ENCODE measurements at regions not wholly inside any gene's neighbourhood (a gene's known extent, or its start where the extent isn't known, plus 50 kb on each side); places are given as distances from the start of the nearest gene placed in this dataset.

- no peak for DNase-seq (ENCODE audit: insufficient read length, low spot score, missing footprints)
Measured at GRCh38 chr19:28884786-28885476, 328.0 kb downstream of the UQCRFS1 start.

GRCh38 chr19:28883241-28883693 lies 329.7 kb downstream of the UQCRFS1 start:
- Histone ChIP-seq H3K79me2 (ENCODE audit: insufficient read depth, low read length) (no peaks in the 10 kb centered on the region), H3K4me1 (ENCODE audit: insufficient read depth, low read length) (no peaks in the 10 kb centered on the region), H2AFZ (ENCODE audit: low read length) (no peak overlapping the region), H4K20me1 (ENCODE audit: insufficient read depth, low read length) (no peaks in the 10 kb centered on the region), H3K27me3 (ENCODE audit: insufficient read depth, low read length) (no peaks in the 10 kb centered on the region), H3K9me3 (ENCODE audit: low read depth, low read length) (no peaks in the 10 kb centered on the region), H3K4me2 (ENCODE audit: insufficient read depth, low read length) (peak overlapping the region; percentile 57), H3K36me3 (ENCODE audit: insufficient read depth, low read length) (no peaks in the 10 kb centered on the region), H3K4me3 (ENCODE audit: insufficient read depth, low read length) (peak overlapping the region; percentile 28), H3K27ac (ENCODE audit: low read depth, low read length) (no peak overlapping the region)
- no peak for TF ChIP-seq CTCF (IDR thresholded peaks at IDR 0.05; ENCODE audit: extremely low read depth, low read depth, low read length)
- no peak for DNase-seq (ENCODE audit: insufficient read length, low spot score, missing footprints)

More at GRCh38 chr19:28884786-28885476, 328.0 kb downstream of the UQCRFS1 start:
- H3K4me3 ChIP-seq (ENCODE audit: insufficient read depth, low read length) = no peak overlapping the region
- no peak overlapping the region for H2AFZ ChIP-seq (ENCODE audit: low read length)
- no peaks in the 10 kb centered on the region for H3K4me1 ChIP-seq (ENCODE audit: insufficient read depth, low read length)
- no peaks in the 10 kb centered on the region for H3K27me3 ChIP-seq (ENCODE audit: insufficient read depth, low read length)
- H3K9me3 ChIP-seq (ENCODE audit: low read depth, low read length) = no peaks in the 10 kb centered on the region
- H3K27ac ChIP-seq (ENCODE audit: low read depth, low read length) = no peak overlapping the region
- no peaks in the 10 kb centered on the region for H3K79me2 ChIP-seq (ENCODE audit: insufficient read depth, low read length)
- no peak overlapping the region for H3K4me2 ChIP-seq (ENCODE audit: insufficient read depth, low read length)
- TF ChIP-seq CTCF (IDR thresholded peaks at IDR 0.05; ENCODE audit: extremely low read depth, low read depth, low read length) = no peak
- H3K36me3 ChIP-seq (ENCODE audit: insufficient read depth, low read length) = no peaks in the 10 kb centered on the region
- H4K20me1 ChIP-seq (ENCODE audit: insufficient read depth, low read length) = no peaks in the 10 kb centered on the region

- no peak overlapping the region for H2AFZ ChIP-seq (ENCODE audit: low read length)
- H3K4me2 ChIP-seq (ENCODE audit: insufficient read depth, low read length) = no peak overlapping the region
- no peaks in the 10 kb centered on the region for H3K9me3 ChIP-seq (ENCODE audit: low read depth, low read length)
- H3K4me3 ChIP-seq (ENCODE audit: insufficient read depth, low read length) = no peak overlapping the region
- no peak for DNase-seq (ENCODE audit: insufficient read length, low spot score, missing footprints)
- H3K27ac ChIP-seq (ENCODE audit: low read depth, low read length) = no peak overlapping the region
- no peaks in the 10 kb centered on the region for H3K4me1 ChIP-seq (ENCODE audit: insufficient read depth, low read length)
- H3K79me2 ChIP-seq (ENCODE audit: insufficient read depth, low read length) = no peaks in the 10 kb centered on the region
- no peaks in the 10 kb centered on the region for H3K27me3 ChIP-seq (ENCODE audit: insufficient read depth, low read length)
- no peak for TF ChIP-seq CTCF (IDR thresholded peaks at IDR 0.05; ENCODE audit: extremely low read depth, low read depth, low read length)
- H3K36me3 ChIP-seq (ENCODE audit: insufficient read depth, low read length) = no peaks in the 10 kb centered on the region
- no peaks in the 10 kb centered on the region for H4K20me1 ChIP-seq (ENCODE audit: insufficient read depth, low read length)
Measured at GRCh38 chr19:28882818-28883217, 330.1 kb downstream of the UQCRFS1 start.

- Histone ChIP-seq H3K27me3 (ENCODE audit: insufficient read depth, low read length) (no peaks in the 10 kb centered on the region), H3K79me2 (ENCODE audit: insufficient read depth, low read length) (no peaks in the 10 kb centered on the region), H3K4me1 (ENCODE audit: insufficient read depth, low read length) (no peaks in the 10 kb centered on the region), H3K36me3 (ENCODE audit: insufficient read depth, low read length) (no peaks in the 10 kb centered on the region), H2AFZ (ENCODE audit: low read length) (no peak overlapping the region), H3K27ac (ENCODE audit: low read depth, low read length) (no peak overlapping the region), H4K20me1 (ENCODE audit: insufficient read depth, low read length) (no peaks in the 10 kb centered on the region), H3K4me3 (ENCODE audit: insufficient read depth, low read length) (no peak overlapping the region), H3K9me3 (ENCODE audit: low read depth, low read length) (no peaks in the 10 kb centered on the region), H3K4me2 (ENCODE audit: insufficient read depth, low read length) (no peak overlapping the region)
- no peak for DNase-seq (ENCODE audit: insufficient read length, low spot score, missing footprints)
- no peak for TF ChIP-seq CTCF (IDR thresholded peaks at IDR 0.05; ENCODE audit: extremely low read depth, low read depth, low read length)
Measured at GRCh38 chr19:28881616-28882015, 331.3 kb downstream of the UQCRFS1 start.

All from osteoblast (primary cell).